Stimulated activated CD8-positive, alpha-beta memory T cell treated with anti-CD3 and anti-CD28 coated beads, Interleukin-15, amount 100 ng/mL, for 4 hours (primary cell): ENCODE measurements at regions not wholly inside any gene's neighbourhood (a gene's known extent, or its start where the extent isn't known, plus 50 kb on each side); places are given as distances from the start of the nearest gene placed in this dataset.

ENCODE experiments used
- DNase-seq, 2 donors: peaks; one replicate each; pipeline ENCODE4 v3.0.0-alpha.2; 2020; ENCODE audit warnings: low read depth in 2 of 2

- no peak for DNase-seq
Observed at GRCh38 chr3:150022381-150023238, 51.9 kb upstream of the PFN2 start.

GRCh38 chr3:150020527-150020926, 49.8 kb upstream of the PFN2 start:
- no peak for DNase-seq
